COLO668 (cell line): ENCODE measurements at regions not wholly inside any gene's neighbourhood (a gene's known extent, or its start where the extent isn't known, plus 50 kb on each side); places are given as distances from the start of the nearest gene placed in this dataset.

ENCODE experiments used
- DNase-seq: peaks from one replicate; lab custom pipeline; 2025; ENCODE audit not compliant: unreplicated experiment; lab: John Stamatoyannopoulos, UW

DNA sequence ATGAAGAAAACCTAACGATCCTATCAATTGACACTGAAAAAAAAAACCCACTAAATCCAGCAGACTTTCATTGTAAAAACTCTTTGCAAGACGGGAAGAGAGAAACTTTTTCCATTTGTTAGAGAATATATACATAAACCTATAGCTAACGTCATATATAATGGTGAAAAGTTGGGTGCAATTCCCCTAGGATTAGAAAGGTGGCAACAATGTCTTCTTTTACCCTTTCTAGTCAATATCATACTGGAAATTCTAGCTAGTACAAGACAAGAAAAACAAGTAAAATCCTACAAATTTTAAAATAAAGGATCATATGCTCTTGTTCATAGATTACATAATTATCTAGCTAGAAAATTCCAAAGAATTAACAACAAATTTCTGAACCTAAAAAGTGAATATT is 1596.5 kb upstream of the LRRTM1 start:
- no peak for DNase-seq

DNA sequence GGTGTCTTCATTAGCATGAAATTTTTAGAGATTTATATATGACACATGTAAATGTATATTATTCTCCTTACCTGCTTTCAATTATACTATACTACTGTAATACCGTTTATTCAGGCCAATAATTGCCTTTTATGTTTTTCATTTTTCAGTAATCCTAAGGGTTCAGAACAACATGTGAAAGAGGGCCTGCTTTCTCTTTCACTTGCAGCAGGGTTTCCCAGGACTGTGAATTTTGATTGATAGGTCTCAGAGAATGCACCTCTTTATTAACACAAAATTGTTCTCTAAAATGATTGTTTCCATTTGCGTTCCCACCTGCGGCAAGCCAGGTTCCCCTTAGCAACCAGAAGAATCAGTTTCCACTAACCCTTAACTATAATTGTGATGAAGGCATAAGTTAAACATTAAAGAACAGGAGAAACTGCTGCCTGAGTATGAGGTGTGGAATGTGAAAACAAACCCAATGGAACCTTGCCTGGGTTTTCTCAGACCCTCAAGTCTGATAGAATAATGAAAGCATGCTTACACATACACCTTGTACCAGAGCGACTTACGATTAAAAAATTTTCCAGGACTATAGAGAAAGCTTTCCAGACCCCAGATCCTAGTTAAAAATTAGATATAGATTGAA is 1591.2 kb upstream of the LRRTM1 start:
- DNase-seq, result no peak

DNA sequence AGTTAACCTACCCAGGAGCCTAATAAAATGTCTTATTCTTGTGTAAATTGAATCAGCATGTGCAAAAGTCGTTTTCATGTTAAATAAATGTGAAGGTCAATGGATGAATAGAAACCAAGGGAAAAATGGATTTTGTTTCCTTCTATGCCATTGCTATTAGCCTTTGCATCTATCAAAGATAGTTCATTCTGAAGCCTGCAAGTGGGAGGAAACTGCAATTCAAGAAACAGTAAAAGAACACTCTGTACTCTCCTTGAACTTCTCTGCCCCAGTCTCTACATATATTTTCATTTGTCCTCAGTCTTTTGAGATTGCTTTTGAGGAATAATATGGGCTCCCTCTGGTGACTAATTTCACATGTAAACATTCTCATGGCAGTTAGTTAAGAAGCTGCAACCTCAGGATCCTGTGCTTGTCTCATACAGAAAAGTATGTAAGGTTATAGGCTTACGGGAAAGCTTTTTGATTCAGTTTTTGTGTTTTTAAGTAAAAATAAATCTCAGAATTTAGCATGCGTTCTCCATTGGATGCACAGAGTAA is 1590.0 kb upstream of the LRRTM1 start:
- no peak for DNase-seq

DNA sequence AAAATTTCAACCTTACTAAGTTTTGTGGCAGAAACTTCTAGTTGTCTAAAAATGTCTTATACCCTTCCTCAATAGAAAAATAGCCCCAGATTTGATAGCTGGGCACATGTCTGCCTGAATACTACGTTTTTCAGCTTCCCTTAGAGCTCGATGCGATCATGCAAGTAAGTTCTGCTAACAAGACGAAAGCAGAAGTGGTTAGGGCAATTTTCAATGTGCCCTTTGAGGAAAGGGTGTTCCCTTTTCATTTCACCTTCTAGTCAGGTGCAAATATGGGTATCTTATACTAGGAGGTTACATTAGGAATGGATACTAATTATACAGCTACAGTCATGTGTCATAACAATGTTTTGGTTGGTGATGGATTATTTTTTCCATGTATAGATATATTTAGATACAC is 1572.1 kb upstream of the LRRTM1 start:
- DNase-seq, result no peak

DNA sequence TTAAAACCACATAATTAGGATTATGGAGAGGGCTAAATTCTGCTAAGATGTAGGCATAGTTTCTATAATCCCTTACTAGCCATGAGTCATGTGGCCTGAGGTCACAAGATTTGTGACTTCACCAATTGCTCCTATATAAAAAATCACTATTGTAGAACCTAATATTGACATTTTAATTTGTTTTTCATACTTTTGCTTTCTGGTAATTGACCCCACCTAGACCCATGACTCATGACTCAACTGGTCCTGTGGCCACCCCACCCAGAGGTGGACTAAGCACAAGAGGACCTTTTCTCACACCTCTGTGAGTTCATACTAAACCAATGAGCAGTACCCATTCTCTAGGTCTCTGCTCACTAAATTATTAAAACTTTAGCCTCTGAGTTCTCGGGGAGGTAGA is 1567.5 kb upstream of the LRRTM1 start:
- no peak for DNase-seq

DNA sequence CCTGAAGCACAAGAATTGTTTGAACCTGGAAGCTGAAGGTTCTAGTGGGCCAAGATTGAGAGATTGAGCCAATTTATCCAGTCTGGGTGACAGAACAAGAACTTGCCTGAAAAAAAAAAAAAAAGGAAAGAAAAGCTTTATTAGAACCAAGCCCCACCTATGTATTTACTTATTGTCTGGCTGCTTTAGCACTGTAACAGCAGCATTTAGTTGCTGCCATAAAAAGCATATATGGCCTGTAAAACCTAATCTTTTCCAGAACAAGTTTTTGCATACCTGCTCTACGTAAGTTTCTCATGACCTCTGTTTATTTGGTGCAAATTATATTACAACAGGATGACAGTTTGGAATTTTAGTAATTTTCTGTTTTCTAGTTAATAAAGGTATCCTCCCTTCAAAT is 1565.6 kb upstream of the LRRTM1 start:
- no peak for DNase-seq

DNA sequence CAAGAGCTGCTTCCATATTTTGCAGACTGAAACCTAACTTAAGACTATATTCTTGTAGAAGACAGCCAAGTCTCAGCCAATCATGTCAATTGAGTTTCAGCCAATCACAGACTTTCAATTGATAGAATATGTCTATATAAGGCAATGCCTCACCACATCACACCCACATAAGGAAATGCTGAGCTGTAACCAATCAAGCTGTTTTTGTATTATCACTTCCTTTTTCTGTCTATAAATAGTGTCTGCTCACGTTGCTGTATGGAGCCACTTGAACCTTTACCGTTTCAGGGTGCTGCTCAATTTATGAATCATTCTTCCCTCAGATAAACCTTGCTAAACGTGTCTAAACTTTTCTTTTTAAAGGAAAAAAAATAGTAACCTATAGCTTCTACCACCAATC is 1554.4 kb upstream of the LRRTM1 start:
- DNase-seq, result no peak

DNA sequence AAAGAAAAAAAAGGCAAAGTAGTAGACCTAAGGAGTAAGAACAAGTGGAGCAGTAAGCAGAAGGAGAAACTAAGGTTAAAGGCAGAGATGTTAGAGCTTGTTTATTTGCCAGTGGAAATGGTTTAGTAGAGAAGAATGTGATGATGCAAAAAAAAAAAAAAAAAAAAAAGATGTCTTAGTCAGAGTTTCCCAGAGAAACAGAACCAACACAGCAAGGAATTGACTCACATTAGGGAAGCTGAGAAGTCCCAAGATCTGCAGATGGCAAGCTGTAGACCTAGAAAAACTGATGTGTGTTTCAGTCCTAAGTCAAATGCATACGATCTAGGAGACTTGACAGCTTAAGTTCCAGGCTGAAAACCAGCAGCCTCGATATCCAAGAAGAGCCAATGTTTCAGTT is 1548.8 kb upstream of the LRRTM1 start:
- no peak for DNase-seq

DNA sequence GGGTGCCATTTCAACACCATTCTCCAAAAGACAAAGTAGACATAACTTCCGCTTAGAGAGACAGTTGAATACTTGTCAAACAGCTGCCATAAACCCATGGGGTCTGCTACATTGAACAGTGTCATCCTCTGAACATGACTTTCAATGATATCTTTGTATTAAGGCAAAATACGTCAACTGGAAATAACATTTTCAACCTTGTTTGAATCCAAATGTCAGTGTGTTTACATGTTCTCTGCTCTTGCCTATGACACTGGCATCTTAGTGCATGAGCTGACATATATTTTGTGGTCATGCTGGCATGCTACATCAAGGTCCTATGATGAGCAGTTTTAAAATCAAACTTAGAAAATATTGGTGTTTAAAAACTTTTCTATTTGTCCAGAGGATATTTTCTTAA is 1548.1 kb upstream of the LRRTM1 start:
- no peak for DNase-seq

DNA sequence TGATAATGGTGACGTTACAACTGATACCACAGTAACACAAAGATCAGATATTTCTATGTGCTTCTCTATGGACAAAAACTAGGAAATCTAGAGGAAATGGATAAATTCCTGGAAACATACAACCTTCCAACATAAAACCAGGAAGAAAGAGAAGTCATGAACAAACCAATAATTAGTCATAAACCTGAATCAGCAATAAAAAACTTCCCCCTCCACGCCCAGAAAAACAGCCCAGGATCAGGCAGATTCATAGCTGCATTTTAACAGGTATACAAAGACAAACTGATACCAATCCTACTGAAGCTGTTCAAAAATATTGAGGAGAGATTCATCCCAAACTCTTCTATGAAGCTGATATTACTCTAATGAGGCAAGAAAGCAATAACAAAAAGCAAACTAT is 1535.2 kb upstream of the LRRTM1 start:
- no peak for DNase-seq

DNA sequence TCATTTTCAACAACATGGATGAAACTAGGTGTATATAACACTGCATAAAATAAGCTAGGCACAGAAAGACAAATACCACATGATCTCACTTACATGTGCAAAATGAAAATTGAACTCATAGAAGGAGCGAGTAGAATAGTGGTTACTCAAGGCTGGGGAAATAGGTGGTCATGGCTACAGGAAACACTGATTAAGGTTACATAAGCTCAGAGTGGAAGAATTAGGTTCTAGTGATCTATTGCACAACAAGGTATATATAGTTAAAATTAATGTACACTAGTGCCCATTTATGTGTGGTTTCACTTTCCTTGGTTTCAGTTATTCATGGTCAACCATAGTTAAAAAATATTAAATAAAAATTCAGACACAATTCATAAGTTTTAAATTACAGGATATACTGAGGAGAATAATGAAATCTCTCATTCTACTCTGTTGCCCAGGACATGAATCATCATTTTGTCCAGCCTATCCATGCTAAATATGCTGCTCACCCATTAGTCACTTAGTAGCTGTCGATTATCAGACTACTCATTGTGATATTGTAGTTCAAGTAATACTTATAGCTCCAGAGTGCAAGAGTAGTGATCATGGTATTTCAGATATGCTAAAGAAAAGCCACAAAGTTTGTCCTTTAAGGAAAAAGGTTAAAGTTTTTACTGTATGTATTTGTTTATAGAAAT is 1530.9 kb upstream of the LRRTM1 start:
- no peak for DNase-seq

DNA sequence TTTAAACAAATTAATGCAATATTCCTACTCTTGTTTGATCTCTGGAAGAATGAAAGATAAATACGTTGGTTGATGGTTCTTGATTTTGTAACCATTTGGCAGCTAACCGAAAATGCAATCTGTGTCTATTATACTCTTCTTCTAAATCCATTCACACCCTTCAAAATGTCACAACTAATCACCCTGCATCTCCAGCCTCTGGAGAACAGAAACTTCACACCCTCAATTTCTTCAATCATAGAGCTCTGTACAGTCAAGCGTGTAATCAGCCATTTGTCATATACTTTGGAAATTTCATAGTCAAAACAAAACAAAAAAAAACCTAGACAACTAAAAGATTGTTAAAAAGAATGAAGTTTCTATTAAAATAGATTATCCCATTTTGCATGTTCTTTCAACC is 1482.3 kb upstream of the LRRTM1 start:
- DNase-seq, result no peak

DNA sequence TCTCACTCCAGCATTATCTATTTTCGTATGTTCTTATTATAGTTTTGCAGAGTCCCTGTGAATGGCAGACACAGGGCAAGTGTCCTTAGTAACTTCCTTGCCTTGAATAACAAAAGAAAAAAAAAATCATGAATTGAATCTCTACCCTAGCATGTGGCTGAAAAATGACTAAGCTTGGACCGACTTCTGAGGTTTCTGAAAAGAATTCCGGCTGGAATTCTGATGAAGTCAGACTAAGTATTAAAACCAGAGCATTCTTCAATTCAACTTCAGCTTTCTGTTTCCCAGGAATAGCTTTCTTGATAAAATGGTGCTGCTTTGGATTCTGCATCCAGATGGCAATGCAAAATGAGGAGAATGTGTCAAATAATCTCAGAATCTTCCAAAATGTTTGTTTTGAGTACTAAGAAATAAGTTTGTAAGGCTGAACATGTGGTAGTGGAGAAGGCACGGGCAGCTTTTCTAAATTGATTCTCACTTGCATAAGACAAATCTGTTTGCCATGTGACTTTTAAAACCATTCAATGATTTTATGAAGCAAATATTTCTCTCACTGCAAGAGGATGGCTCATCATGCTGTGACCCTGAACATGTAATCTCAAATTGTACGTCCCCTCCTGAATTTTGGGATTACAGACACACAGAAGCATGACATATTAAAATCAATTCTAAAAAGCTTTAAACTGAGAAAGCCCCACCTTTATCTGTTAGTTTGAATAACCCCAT is 1462.8 kb upstream of the LRRTM1 start:
- no peak for DNase-seq

DNA sequence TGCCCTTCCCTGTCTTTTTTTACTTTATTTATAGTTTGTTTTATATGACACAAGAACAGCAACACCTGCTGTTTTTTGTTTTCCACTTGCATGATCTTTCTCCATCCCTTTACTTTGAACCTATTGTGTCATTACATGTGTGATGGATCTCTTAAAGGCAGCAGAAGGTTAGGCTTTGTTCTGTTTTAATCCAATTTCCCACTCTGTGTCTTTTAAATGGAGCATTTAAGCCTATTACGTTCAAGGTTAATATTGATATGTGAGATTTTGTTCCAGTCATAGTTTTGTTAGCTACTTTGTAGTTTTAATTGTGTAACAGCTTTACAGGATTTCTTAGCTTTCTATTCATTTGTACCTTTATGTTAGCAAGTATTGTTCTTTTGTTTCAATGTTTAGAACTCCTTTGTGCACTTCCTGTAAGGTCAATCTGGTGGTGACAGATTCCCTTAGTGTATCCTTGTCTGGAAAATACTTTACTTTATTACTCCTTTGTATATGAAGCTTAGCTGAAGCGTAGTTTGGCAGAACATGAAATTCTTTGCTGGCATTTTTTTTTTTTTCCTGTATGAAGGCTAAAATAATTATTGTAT is 1443.0 kb upstream of the LRRTM1 start:
- DNase-seq, result no peak

DNA sequence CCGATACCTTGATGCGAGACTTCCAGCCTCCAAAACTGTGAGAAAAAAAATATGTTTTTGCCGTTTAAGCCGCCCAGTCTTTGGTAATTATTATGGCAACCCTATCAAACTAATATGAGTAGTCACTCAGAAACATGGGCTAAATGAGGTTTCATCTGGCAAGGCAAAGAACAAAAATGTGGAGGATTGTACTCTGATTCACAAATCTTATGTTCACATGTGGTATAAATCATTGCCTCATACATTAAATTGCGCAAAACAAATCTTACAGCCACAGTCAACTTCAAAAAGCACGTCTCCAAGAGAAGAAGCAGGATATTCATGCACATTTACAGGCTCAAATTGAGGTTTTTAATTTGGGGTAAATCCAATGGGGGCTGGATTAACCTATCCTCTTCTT is 1435.4 kb upstream of the LRRTM1 start:
- DNase-seq, result no peak

DNA sequence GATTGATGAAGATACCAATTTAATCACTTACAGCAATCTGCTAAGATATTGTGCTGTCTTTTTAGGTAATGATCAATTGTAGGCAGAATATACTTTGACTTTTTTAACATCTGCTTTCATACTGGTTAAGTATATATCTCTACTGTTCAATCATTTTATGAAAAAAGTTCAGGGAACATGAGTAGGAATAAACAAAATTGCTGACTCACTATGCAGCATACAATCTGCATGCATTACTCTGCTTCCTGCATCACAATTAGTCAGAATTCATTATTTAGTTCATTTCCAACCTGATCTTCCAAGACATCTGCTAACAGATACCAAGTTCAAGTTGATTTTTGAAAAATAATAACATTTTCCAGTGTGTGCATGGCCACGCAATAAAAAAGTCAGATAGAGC is 1430.4 kb upstream of the LRRTM1 start:
- DNase-seq, result no peak

DNA sequence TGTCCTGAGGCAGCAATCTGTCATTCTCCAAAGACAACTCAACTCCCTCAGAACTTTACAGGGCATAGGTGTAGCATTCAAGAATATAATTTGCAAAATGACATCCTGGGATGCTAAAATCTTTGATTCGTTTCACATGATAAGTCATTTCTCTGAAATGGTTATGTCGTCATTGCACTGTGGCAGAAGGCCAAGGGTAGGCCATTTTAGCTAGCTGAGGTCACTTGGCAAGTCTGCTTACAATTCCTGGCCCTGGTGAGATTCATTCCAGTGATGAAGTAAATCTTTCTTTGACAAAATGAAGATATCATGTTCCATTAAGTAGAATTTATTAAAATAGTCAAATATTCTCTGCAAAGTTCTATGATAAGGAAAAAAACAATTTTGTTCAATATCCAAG is 1410.3 kb upstream of the LRRTM1 start:
- no peak for DNase-seq

DNA sequence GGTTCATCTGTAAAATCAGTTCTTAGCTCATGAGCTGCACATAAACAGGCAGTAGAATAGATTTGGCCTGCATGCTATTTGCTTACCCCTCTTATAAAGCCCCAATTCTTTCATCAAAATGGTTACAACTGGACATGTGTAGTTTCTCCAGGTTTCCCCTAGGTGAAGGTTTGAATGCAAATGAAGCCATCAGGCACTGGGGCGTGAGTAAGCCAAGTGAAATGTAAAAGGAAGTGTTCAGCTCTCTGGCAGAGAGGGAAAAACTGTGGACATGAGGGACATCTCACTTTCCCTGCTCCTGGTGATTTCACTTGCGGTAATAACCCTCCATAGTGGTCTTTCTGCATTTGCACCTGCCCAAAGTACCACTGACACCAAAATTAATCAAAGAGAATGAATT is 1402.3 kb upstream of the LRRTM1 start:
- no peak for DNase-seq

DNA sequence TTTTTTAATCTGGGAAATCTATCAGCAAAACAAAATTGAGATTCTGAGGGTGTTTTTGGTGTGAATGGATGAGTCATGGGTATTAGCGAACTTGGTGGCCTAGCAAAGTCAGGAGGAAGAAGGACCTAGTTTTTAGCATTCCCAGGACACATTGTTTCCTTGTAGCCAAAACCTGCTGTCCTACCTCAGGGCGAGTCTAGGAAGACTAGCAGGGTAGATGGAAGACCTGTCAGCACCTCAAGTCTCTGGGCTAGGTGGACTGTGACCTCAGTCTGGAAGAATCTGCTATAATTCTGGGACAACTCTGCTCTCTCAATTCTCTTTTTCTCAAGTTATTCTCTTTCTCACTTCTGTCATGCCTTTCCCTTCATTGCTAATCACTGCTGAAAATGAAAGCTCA is 1399.3 kb upstream of the LRRTM1 start:
- no peak for DNase-seq

DNA sequence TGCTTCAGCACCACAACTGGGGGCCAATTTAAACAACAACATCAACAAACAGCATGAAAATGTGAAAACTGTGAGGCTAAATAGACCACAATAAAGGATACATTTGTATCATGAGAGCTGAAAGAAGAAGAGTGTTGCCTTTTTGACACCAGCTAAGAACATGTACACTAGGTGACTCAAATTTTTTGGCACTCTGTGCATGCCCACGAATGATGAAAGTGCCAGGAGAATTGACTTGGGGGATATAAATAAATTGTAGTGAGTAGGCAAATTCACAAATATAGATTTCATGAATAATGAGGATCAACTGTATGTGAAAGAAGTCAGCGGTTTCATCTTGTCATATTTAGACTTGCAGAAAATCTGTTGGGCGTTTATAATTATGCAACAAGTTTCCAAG is 1388.0 kb upstream of the LRRTM1 start:
- no peak for DNase-seq

DNA sequence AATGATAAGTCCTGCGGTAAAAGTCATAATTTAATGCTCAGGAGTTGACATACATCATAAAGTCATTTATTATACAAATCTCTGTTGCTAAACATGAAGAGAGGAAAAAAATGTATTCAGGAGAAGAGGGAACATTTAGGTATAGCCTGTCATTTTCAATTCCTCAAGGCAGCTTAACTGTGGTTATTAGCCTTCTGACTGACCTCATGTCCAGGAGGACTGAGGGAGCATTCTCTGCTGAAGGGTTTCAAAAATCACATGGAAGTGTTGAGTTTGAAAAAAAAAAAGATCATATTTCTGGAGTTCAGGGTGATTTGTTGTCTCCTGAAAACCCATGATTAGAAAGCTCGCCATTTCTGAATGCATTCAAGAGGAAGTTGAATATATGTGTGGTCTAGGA is 1371.1 kb upstream of the LRRTM1 start:
- no peak for DNase-seq

DNA sequence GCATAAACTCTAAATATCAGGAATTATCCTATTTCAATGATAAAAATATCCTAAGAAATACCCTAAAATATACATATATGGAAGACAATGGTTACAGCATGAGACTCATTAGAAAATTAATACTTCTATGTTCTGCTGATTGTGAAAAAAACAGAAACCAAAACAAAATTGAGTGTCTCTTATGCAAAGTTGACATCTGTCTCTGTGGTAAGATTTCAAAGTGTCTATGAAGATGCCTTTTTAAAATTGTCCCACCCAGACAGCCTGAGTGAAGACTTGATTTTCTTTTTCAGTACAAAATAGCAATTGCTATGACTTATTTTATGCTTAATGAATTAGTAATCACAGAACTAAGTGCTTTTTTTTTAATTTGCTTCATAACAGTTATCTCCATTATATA is 1368.4 kb upstream of the LRRTM1 start:
- DNase-seq, result no peak
